ENCODE measurements at regions not wholly inside any gene's neighbourhood (a gene's known extent, or its start where the extent isn't known, plus 50 kb on each side); places are given as distances from the start of the nearest gene placed in this dataset.
"Not testable (repeated sequence)": the region's sequence is repeated elsewhere in the genome, so short reads cannot be mapped to it uniquely, and the experiment has no call there.

- TF ChIP-seq POLR2A (IDR thresholded peaks at IDR 0.05) = not testable (repeated sequence)
- TF ChIP-seq, protein P1, sequence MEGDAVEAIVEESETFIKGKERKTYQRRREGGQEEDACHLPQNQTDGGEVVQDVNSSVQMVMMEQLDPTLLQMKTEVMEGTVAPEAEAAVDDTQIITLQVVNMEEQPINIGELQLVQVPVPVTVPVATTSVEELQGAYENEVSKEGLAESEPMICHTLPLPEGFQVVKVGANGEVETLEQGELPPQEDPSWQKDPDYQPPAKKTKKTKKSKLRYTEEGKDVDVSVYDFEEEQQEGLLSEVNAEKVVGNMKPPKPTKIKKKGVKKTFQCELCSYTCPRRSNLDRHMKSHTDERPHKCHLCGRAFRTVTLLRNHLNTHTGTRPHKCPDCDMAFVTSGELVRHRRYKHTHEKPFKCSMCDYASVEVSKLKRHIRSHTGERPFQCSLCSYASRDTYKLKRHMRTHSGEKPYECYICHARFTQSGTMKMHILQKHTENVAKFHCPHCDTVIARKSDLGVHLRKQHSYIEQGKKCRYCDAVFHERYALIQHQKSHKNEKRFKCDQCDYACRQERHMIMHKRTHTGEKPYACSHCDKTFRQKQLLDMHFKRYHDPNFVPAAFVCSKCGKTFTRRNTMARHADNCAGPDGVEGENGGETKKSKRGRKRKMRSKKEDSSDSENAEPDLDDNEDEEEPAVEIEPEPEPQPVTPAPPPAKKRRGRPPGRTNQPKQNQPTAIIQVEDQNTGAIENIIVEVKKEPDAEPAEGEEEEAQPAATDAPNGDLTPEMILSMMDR (IDR thresholded peaks at IDR 0.05) = not testable (repeated sequence)
Measured at GRCh38 chr7:29709002-29709401, 97.3 kb upstream of the WIPF3 start.
